ENCODE measurements at regions not wholly inside any gene's neighbourhood (a gene's known extent, or its start where the extent isn't known, plus 50 kb on each side); places are given as distances from the start of the nearest gene placed in this dataset.

- intact Hi-C loops (cut with DNase I): loop anchor here in 1 of 10 donors (10.0 kb wide), 1 partner anchor 78 kb away; no protein-coding TSS in a partner anchor
- no peak for DNase-seq
- H3K27ac ChIP-seq: no peak overlapping the region
- no peak for ATAC-seq
- no peaks in the 10 kb centered on the region for H3K27me3 ChIP-seq
- WGBS, 4 donors: 79 to 88% (median 81%) methylated on average over 4 of the region's 4 CpGs
- H3K9me3 ChIP-seq: no peaks in the 10 kb centered on the region
- H3K4me1 ChIP-seq: no peaks in the 10 kb centered on the region
- TF ChIP-seq POLR2A (IDR thresholded peaks at IDR 0.05) (no peak), CTCF (IDR thresholded peaks at IDR 0.05) (no peak)
- H3K4me3 ChIP-seq: no peak overlapping the region
- no peaks in the 10 kb centered on the region for H3K36me3 ChIP-seq
These were observed 530.1 kb upstream of the CDH2 start for GRCh38 chr18:28707006-28707405.

GRCh38 chr18:28706397-28706796, 529.5 kb upstream of the CDH2 start:
- 73 to 89% (median 74%) methylated on average over 4 of the region's 4 CpGs for WGBS, 4 donors
- no peak for TF ChIP-seq POLR2A (IDR thresholded peaks at IDR 0.05)
- no peak for TF ChIP-seq CTCF (IDR thresholded peaks at IDR 0.05)
- DNase-seq (no peak), ATAC-seq (no peak)
- no peaks in the 10 kb centered on the region for H3K27me3 ChIP-seq
- no peaks in the 10 kb centered on the region for H3K36me3 ChIP-seq
- intact Hi-C loops (cut with DNase I): loop anchor here in 1 of 10 donors (10.0 kb wide), 1 partner anchor 78 kb away; no protein-coding TSS in a partner anchor
- H3K9me3 ChIP-seq: no peaks in the 10 kb centered on the region
- H3K4me3 ChIP-seq: no peak overlapping the region
- no peak overlapping the region for H3K27ac ChIP-seq
- no peaks in the 10 kb centered on the region for H3K4me1 ChIP-seq

GRCh38 chr18:28705482-28705881, 528.6 kb upstream of the CDH2 start:
- H3K27me3 ChIP-seq: no peaks in the 10 kb centered on the region
- TF ChIP-seq CTCF (IDR thresholded peaks at IDR 0.05) (no peak), POLR2A (IDR thresholded peaks at IDR 0.05) (no peak)
- no peaks in the 10 kb centered on the region for H3K36me3 ChIP-seq
- H3K4me3 ChIP-seq: no peak overlapping the region
- 60 to 73% (median 63%) methylated on average over 1 of the region's 1 CpG for WGBS, 4 donors
- no peaks in the 10 kb centered on the region for H3K9me3 ChIP-seq
- intact Hi-C loops (cut with DNase I): loop anchor here in 1 of 10 donors (10.0 kb wide), 1 partner anchor 79 kb away; no protein-coding TSS in a partner anchor
- no peak for DNase-seq
- H3K27ac ChIP-seq: no peak overlapping the region
- ATAC-seq: no peak
- H3K4me1 ChIP-seq: no peaks in the 10 kb centered on the region

- ATAC-seq (no peak), DNase-seq (no peak)
- Histone ChIP-seq H3K36me3 (no peaks in the 10 kb centered on the region), H3K9me3 (no peaks in the 10 kb centered on the region), H3K27me3 (no peaks in the 10 kb centered on the region), H3K4me1 (no peaks in the 10 kb centered on the region), H3K27ac (no peak overlapping the region), H3K4me3 (no peak overlapping the region)
- intact Hi-C loops (cut with DNase I): no loop called here
- 95 to 99% (median 97%) methylated on average over 1 of the region's 1 CpG for WGBS, 4 donors
- no peak for TF ChIP-seq POLR2A (IDR thresholded peaks at IDR 0.05)
- no peak for TF ChIP-seq CTCF (IDR thresholded peaks at IDR 0.05)
These were observed 515.4 kb upstream of the CDH2 start for GRCh38 chr18:28692337-28692736.

All from heart left ventricle (tissue), 16 donors.